Kidney capillary endothelial cell (primary cell): ENCODE measurements at regions not wholly inside any gene's neighbourhood (a gene's known extent, or its start where the extent isn't known, plus 50 kb on each side); places are given as distances from the start of the nearest gene placed in this dataset.

Experiments used
- DNase-seq: peaks from one replicate; pipeline ENCODE4 v3.0.0-alpha.2; 2018; ENCODE audit warnings: low spot score

DNA sequence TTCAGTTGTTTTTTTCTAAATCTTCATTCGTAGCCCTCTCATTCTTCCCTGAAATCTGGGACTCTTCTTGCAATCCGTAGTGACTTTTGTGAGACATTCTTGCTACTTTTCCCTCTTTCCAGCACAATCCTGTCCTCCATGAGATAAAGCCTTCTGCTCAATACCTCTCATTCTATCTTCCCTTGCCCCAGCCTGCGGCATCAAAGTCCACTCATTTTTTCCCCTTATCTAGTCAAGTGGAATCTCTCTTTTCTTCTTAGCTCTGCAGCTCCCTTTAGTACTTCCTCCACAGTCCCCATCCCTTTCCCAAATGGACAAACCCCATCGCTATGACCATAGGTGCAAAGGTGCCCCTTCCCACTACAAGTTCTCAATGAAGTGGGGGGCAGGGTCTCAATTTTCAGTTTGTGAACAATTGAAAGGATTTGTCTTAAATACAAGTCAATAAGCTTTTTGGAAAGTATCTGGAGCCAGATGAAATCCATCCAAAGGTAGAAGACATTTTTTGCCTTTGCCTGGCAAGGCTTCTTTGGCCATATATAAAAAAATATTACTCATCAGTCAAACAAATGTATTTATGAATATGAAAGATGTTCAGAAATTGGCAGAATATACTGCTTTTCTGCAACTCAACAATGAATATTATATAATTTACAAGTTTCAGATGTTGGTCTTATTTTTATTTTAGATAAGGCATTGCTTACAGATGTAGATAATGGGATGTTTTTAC, 179.4 kb downstream of the SNAPC1 start:
- DNase-seq, result no peak

- no peak for DNase-seq
Measured at GRCh38 chr14:61948376-61948775, 186.2 kb downstream of the SNAPC1 start.

DNA sequence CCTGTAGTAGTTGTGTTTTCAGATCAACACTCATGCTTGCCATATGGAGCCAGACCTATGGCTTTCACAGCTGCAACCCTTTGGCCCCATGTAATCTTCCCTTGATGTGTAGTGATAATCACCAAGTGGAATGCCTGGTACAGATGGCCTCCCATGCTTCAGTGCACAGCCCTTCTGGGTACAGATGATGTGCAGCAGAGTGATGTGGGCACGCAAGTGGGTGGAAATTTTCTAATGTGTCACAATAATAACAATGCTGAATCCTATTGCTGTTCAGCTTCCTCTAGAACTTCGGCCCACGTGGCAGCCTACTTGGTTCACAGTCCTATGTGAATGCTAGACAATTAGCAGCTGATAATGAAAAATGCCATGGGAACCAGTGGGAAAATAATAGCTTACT, 188.1 kb downstream of the SNAPC1 start:
- DNase-seq, result no peak

- no peak for DNase-seq
Measured at GRCh38 chr14:61953602-61954001, 191.4 kb downstream of the SNAPC1 start.

DNA sequence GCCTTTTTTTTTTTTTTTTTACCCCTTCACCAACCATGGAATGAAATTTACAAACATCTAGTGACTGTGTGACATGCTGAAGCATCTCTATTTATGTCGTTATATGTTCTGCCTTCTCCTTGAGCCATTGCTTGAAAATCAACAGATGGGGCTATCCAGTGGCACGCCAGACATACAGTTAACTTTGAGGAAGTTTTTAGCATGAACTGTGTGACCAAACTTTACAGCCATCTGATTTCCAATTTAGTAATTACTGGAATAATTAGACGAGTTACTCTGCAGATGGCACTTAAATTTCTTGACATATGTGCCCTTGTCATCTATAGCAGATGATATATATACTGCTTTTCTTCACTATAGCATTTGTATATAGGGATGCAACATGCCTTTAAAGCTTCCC, 192.1 kb downstream of the SNAPC1 start:
- no peak for DNase-seq

DNA sequence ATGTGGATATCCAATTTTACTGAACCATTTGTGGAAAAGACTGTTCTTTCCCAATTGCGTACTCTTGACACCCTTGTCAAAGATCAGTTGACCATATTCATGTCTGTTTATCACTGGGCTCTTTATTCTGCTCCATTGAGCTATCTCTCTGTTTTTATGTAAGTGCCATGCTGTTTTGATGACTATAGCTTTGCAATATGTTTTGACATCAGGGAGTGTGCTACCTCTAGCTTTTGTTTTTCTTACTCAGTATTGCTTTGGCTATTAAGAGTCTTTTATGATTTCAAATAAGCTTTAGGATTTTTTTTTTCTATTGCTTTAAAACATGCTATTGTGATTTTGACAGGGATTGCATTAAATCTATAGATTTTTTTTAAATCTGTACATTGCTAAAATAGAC, 194.3 kb downstream of the SNAPC1 start:
- DNase-seq, result no peak

DNA sequence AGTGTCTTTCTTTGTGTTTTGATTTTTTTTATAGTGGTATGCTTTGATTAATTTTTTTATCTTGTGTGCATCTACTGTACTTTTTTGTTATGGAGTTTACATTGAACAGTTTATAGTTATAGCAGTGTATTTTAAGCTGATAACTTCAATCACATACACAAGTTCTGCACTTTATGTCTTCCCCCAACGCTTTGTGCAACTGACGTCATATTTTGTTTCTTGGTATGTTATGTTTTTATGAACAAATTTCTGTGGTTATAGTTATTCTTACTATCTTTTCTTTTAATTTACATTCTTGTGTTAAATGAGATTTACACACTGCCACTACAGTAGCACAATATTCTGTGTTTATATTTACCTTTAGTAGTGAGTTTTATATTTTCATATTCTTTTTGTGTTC, 197.1 kb downstream of the SNAPC1 start:
- DNase-seq, result no peak

- no peak for DNase-seq
Measured at GRCh38 chr14:61961369-61961768, 199.1 kb downstream of the SNAPC1 start.

GRCh38 chr14:61963926-61964325, 201.7 kb downstream of the SNAPC1 start:
- DNase-seq, result no peak

DNA sequence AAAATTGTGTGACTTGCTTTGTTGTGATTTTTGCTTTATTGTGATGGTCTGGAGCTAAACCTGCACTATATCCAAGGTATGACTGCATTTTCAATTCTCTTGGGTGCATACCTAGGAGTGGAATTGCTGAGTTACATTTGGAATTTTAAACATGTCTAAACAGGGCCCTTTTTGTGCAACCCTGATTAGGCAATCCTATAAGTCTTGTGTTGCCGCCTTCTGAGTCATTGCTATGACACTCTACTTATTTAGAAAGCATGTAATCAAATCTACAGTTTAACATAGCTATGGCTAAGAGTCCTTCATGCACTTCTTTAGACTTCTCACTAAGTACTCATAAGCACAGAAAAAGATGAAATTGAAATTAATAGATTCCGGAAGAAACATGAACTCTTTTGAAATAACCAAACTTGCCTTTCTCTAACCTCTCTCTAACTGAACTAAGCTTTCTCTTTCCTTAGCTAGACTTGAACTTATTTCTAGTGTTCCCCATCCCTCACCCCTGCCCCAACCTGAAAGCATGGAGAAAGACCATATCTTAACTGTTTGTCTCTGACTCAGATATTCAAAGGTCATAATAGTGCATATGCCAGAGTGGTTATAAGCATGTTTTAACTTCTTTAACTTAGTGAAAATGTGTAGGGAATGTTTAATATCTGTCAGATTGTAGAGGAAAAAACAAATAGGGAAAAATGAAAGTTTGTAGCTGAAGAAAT, 203.0 kb downstream of the SNAPC1 start:
- DNase-seq, result no peak

- DNase-seq, result no peak
Measured at GRCh38 chr14:61968207-61968606, 206.0 kb downstream of the SNAPC1 start.

- DNase-seq, result no peak
Measured at GRCh38 chr14:61972711-61973110, 210.5 kb downstream of the SNAPC1 start.

GRCh38 chr14:61973981-61974380, 211.8 kb downstream of the SNAPC1 start:
- DNase-seq, result no peak

- no peak for DNase-seq
Measured at GRCh38 chr14:61977217-61977616, 215.0 kb downstream of the SNAPC1 start.

- no peak for DNase-seq
Measured at GRCh38 chr14:61988240-61988639, 226.0 kb downstream of the SNAPC1 start.

DNA sequence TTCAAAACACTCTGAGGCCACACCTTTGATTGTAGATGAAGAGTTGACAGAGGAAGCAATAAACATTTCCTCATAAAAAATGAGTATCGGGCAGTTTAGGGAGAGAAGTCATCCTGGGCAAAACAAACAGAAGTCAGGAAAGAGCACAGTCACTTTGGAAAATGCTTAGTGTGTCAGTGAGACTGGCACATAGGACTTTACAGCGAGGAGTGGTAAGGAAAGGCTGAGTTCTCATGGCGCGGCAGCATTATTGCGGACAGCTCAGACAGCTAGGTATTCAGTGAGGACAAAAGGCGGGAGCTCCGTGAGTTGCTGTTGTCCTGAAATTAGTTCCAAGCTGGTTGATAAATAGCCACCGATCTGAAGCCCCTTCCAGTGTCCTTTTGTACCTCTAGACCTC, 229.9 kb downstream of the SNAPC1 start:
- no peak for DNase-seq

DNA sequence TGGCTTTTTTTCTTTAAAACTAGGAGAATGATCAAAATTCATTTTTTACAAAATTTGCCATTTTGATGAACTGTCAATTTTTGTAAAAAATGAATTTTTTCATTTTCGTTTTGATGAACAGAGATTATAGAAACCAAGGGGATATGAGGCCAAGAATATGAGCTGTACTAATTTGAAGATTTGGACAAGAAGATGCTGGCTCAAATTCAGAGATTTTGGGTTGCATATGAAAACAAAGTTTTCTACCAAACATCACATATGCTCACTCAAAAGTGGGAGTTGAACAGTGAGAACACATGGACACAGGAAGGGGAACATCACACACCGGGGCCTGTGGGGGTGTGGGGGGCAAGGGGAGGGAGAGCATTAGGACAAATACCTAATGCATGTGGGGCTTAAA, 230.7 kb downstream of the SNAPC1 start:
- no peak for DNase-seq

GRCh38 chr14:61994589-61994988, 232.4 kb downstream of the SNAPC1 start:
- no peak for DNase-seq

DNA sequence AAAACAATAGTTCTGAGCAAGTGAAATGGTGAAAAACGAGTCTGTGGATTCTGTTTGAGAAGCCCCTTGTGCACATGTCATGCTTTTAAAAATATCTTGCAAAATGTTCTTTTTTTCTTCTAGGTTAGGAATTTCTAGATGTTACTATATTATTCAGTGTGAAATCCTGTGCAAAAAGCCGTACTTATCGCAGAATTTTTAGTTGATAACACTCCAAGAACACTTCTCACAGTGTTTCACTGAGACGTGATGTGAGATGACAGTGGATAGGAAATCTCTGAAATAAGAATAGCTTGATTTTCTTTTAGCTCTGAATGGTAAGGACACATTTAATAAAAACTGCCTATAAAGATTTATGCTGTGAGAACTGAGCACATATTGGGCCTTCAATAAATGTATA, 234.5 kb downstream of the SNAPC1 start:
- DNase-seq, result no peak

DNA sequence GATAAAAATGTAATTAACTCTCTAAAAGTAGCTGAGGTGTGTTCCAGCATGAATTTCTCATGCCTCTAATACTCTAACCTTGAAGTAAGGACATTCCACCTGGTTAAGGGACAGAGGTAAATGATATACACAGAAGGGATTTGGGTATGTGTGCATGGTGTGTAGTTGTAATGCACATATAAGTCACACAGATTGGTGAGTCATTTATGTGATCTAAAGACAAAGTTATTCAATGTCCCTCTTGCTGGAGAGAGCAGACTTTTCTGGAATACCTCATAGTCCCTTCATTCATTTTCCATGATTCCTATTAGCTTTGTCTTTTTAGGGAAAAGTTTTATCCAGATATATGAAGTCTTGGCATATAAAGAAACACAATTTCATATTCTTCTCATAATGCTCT, 234.9 kb downstream of the SNAPC1 start:
- DNase-seq, result no peak

DNA sequence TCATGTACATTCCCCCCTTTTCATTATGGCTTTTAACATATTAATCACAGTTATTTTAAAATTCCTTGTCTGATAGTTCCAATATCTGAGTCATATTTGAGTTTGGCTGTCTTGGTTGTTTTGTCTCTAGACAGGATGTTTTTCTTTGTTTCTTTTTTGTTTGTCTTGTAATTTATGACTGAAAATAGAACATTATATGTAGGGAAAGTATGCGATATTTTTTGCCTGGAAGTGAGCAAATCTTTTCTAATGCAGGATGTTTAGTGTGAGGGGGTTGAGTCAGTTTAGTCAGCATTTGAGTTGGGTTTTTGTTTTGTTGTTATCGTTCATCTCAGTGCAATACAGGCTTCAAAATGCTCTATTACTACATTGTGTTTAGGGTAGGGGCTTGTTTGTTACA, 239.7 kb downstream of the SNAPC1 start:
- peak; percentile 95 for DNase-seq

- DNase-seq, result peak; percentile 78
Measured at GRCh38 chr14:62002642-62003041, 240.4 kb downstream of the SNAPC1 start.

- DNase-seq, result no peak
Measured at GRCh38 chr14:62003701-62004100, 241.5 kb downstream of the SNAPC1 start.
